ENCODE measurements at regions not wholly inside any gene's neighbourhood (a gene's known extent, or its start where the extent isn't known, plus 50 kb on each side); places are given as distances from the start of the nearest gene placed in this dataset.

GRCh38 chr9:110105107-110105506 lies 102.9 kb downstream of the C9orf152 start:
- TF ChIP-seq CTCF (IDR thresholded peaks at IDR 0.05; ENCODE audit: unreplicated experiment): no peak
- Mint-ChIP-seq H3K4me3 (ENCODE audit: unreplicated experiment) (no peak overlapping the region), H3K36me3 (ENCODE audit: low read depth, unreplicated experiment) (peaks cover 26% of the 10 kb centered on the region), H3K9me3 (ENCODE audit: unreplicated experiment) (no peaks in the 10 kb centered on the region), H3K27ac (ENCODE audit: unreplicated experiment) (peak overlapping the region; percentile 36), H3K4me1 (ENCODE audit: unreplicated experiment) (peaks cover 67% of the 10 kb centered on the region), H3K27me3 (ENCODE audit: unreplicated experiment) (peaks cover 4% of the 10 kb centered on the region)
- no peak for DNase-seq (ENCODE audit: low spot score)

- Mint-ChIP-seq H3K36me3 (ENCODE audit: low read depth, unreplicated experiment) (peaks cover 24% of the 10 kb centered on the region), H3K4me3 (ENCODE audit: unreplicated experiment) (no peak overlapping the region), H3K27me3 (ENCODE audit: unreplicated experiment) (peaks cover 4% of the 10 kb centered on the region), H3K27ac (ENCODE audit: unreplicated experiment) (no peak overlapping the region), H3K4me1 (ENCODE audit: unreplicated experiment) (peaks cover 58% of the 10 kb centered on the region), H3K9me3 (ENCODE audit: unreplicated experiment) (no peaks in the 10 kb centered on the region)
- TF ChIP-seq CTCF (IDR thresholded peaks at IDR 0.05; ENCODE audit: unreplicated experiment): no peak
- DNase-seq (ENCODE audit: low spot score): no peak
Measured at GRCh38 chr9:110106661-110107060, 101.3 kb downstream of the C9orf152 start.

GRCh38 chr9:110109333-110110092 lies 98.4 kb downstream of the C9orf152 start:
- peaks cover 10% of the 10 kb centered on the region for H3K27me3 Mint-ChIP-seq (ENCODE audit: unreplicated experiment)
- no peak for TF ChIP-seq CTCF (IDR thresholded peaks at IDR 0.05; ENCODE audit: unreplicated experiment)
- DNase-seq (ENCODE audit: low spot score): no peak
- no peak overlapping the region for H3K4me3 Mint-ChIP-seq (ENCODE audit: unreplicated experiment)
- H3K9me3 Mint-ChIP-seq (ENCODE audit: unreplicated experiment): no peaks in the 10 kb centered on the region
- peak overlapping the region; percentile 71 for H3K27ac Mint-ChIP-seq (ENCODE audit: unreplicated experiment)
- peaks cover 60% of the 10 kb centered on the region for H3K4me1 Mint-ChIP-seq (ENCODE audit: unreplicated experiment)
- peaks cover 10% of the 10 kb centered on the region for H3K36me3 Mint-ChIP-seq (ENCODE audit: low read depth, unreplicated experiment)

- Mint-ChIP-seq H3K36me3 (ENCODE audit: low read depth, unreplicated experiment) (peaks cover 10% of the 10 kb centered on the region), H3K27ac (ENCODE audit: unreplicated experiment) (no peak overlapping the region), H3K9me3 (ENCODE audit: unreplicated experiment) (no peaks in the 10 kb centered on the region), H3K4me1 (ENCODE audit: unreplicated experiment) (peaks cover 60% of the 10 kb centered on the region), H3K4me3 (ENCODE audit: unreplicated experiment) (no peak overlapping the region), H3K27me3 (ENCODE audit: unreplicated experiment) (peaks cover 16% of the 10 kb centered on the region)
- no peak for DNase-seq (ENCODE audit: low spot score)
- no peak for TF ChIP-seq CTCF (IDR thresholded peaks at IDR 0.05; ENCODE audit: unreplicated experiment)
Measured at GRCh38 chr9:110110154-110110553, 97.8 kb downstream of the C9orf152 start.

- H3K4me1 Mint-ChIP-seq (ENCODE audit: unreplicated experiment): peaks cover 63% of the 10 kb centered on the region
- peaks cover 21% of the 10 kb centered on the region for H3K27me3 Mint-ChIP-seq (ENCODE audit: unreplicated experiment)
- no peak overlapping the region for H3K4me3 Mint-ChIP-seq (ENCODE audit: unreplicated experiment)
- no peak for DNase-seq (ENCODE audit: low spot score)
- H3K27ac Mint-ChIP-seq (ENCODE audit: unreplicated experiment): peak overlapping the region; percentile 79
- H3K36me3 Mint-ChIP-seq (ENCODE audit: low read depth, unreplicated experiment): peaks cover 5% of the 10 kb centered on the region
- no peak for TF ChIP-seq CTCF (IDR thresholded peaks at IDR 0.05; ENCODE audit: unreplicated experiment)
- no peaks in the 10 kb centered on the region for H3K9me3 Mint-ChIP-seq (ENCODE audit: unreplicated experiment)
Measured at GRCh38 chr9:110111868-110112267, 96.1 kb downstream of the C9orf152 start.
